Upper lobe of right lung (tissue), 1 donor: ENCODE measurements at regions not wholly inside any gene's neighbourhood (a gene's known extent, or its start where the extent isn't known, plus 50 kb on each side); places are given as distances from the start of the nearest gene placed in this dataset.
A peak's percentile ranks its signal among the peaks of the same experiment; 100 is the strongest.

ENCODE experiments used
- ATAC-seq: fragments of 200-7000 bp; cut with Tn5 transposase; one replicate; pipeline ENCODE4 v1.9.1; 2020; ENCODE audit warnings: mild to moderate bottlenecking, moderate library complexity
- DNase-seq: peaks from one replicate; pipeline ENCODE4 v3.0.0-alpha.2; 2020
- H3K27ac ChIP-seq: fragments of 200-600 bp; one replicate; pipeline ENCODE4 v1.8.0; 2022
- H3K27me3 ChIP-seq: fragments of 200-600 bp; one replicate; pipeline ENCODE4 v1.8.0; 2022; ENCODE audit warnings: mild to moderate bottlenecking
- H3K36me3 ChIP-seq: fragments of 200-600 bp; one replicate; pipeline ENCODE4 v1.8.0; 2022
- H3K4me1 ChIP-seq: fragments of 200-600 bp; one replicate; pipeline ENCODE4 v1.8.0; 2022
- H3K4me3 ChIP-seq: fragments of 200-600 bp; one replicate; pipeline ENCODE4 v1.8.0; 2022; ENCODE audit warnings: mild to moderate bottlenecking
- H3K9me3 ChIP-seq: fragments of 200-600 bp; one replicate; pipeline ENCODE4 v1.8.0; 2022
- intact Hi-C: fragments of 100-400 bp; cut with DNase I; formaldehyde crosslinking; loops from one replicate; pipeline ENCODE4 v1.11.0; 2022
- TF ChIP-seq, protein P1 (sequence below): fragments of 200-600 bp; IDR thresholded peaks from one replicate; pipeline ENCODE4 v1.8.0; 2022; ENCODE audit warnings: antibody characterized with exemption
- donor health status: DM: no; HTN: yes; CAD: no; lungs with severe emphysema.

DNA sequence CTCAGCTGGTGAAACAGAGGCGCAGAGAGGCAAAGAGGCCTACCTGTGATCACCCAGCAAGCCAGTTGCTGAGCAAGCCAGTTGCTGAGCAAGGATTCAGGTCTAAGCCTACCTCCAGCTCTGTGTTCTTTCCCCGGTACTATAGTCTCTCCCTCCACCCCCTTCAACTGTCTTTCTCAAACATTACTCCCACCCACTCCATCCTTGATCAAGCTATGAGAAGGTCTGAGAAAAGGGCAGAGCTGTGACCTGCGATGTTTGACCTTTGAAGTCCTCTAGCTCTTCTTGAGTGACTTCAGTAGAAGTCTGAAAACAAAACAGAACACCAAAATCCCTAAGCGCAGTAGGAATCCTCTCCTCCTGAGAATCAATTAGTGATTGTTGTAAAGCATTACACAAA, 665.2 kb upstream of the ID2 start:
- no peak overlapping the region for H3K4me3 ChIP-seq
- intact Hi-C loops: no loop called here
- H3K27me3 ChIP-seq: no peaks in the 10 kb centered on the region
- no peaks in the 10 kb centered on the region for H3K36me3 ChIP-seq
- ATAC-seq (no peak), DNase-seq (no peak)
- no peaks in the 10 kb centered on the region for H3K9me3 ChIP-seq
- TF ChIP-seq, protein P1, sequence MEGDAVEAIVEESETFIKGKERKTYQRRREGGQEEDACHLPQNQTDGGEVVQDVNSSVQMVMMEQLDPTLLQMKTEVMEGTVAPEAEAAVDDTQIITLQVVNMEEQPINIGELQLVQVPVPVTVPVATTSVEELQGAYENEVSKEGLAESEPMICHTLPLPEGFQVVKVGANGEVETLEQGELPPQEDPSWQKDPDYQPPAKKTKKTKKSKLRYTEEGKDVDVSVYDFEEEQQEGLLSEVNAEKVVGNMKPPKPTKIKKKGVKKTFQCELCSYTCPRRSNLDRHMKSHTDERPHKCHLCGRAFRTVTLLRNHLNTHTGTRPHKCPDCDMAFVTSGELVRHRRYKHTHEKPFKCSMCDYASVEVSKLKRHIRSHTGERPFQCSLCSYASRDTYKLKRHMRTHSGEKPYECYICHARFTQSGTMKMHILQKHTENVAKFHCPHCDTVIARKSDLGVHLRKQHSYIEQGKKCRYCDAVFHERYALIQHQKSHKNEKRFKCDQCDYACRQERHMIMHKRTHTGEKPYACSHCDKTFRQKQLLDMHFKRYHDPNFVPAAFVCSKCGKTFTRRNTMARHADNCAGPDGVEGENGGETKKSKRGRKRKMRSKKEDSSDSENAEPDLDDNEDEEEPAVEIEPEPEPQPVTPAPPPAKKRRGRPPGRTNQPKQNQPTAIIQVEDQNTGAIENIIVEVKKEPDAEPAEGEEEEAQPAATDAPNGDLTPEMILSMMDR: no peak
- H3K4me1 ChIP-seq: no peaks in the 10 kb centered on the region
- no peak overlapping the region for H3K27ac ChIP-seq

DNA sequence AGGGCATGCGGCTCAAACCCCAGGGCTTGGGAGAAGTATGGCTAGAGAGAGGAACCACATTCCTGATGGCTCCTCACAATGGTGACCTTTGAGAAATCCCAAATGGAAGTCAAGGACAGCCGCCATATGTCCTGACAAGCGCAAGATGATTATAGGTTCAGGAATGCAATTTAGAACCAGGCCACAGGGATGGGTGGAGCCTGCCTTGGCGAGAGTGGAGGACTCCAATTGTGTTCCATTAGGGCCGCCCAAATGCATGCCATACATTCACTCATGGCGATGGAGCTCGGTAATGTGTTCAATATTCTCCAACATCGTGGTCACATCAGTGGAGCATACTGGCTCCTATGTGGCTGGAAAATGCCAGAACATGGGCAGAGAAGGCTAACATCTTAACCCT, 662.9 kb upstream of the ID2 start:
- H3K4me1 ChIP-seq: no peaks in the 10 kb centered on the region
- H3K9me3 ChIP-seq: no peaks in the 10 kb centered on the region
- no peaks in the 10 kb centered on the region for H3K36me3 ChIP-seq
- no peak for DNase-seq
- TF ChIP-seq, protein P1: no peak
- intact Hi-C loops: no loop called here
- no peak overlapping the region for H3K27ac ChIP-seq
- H3K4me3 ChIP-seq: no peak overlapping the region
- H3K27me3 ChIP-seq: no peaks in the 10 kb centered on the region
- ATAC-seq: no peak

DNA sequence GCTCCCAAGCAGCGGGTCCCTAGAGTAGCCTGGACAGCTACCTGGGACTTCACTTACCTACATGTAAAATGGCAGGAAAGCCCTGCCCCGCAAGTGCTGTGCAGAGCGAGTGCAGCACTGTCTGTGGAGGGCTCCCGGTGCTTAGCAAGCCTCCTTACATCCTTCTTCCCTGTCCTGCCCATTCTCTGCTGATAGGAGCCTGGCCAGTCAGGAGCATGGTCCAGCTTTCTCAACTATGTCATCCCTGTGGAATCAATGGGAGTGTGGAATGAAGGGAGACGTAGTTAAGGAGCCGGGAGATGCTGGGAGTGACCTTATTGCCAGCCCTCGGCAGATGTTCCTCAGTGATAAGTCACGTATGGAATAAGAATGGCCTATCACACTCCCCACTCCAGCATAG, 661.9 kb upstream of the ID2 start:
- TF ChIP-seq, protein P1: no peak
- Histone ChIP-seq H3K27me3 (no peaks in the 10 kb centered on the region), H3K4me3 (no peak overlapping the region), H3K27ac (no peak overlapping the region), H3K4me1 (no peaks in the 10 kb centered on the region), H3K9me3 (no peaks in the 10 kb centered on the region), H3K36me3 (no peaks in the 10 kb centered on the region)
- ATAC-seq (no peak), DNase-seq (no peak)
- intact Hi-C loops: no loop called here

DNA sequence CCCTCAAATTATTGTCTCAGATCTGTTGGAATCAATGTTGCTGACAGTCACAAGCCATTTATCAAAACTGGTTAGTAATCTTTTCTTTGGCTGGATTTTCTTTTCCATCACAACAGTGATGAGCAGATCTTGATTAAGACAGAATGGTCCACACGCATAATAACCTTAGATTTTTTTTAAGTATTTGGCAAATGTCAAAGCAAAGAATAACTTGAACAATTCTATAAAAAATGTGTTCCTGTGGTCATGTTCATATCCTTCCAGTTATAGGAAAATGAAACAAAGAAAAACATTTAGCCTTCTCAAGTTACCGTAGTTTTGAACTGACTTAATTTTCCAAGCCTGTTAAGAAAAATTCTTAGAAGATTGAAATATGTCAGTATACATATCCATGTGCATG, 659.9 kb upstream of the ID2 start:
- intact Hi-C loops: no loop called here
- no peak for ATAC-seq

DNA sequence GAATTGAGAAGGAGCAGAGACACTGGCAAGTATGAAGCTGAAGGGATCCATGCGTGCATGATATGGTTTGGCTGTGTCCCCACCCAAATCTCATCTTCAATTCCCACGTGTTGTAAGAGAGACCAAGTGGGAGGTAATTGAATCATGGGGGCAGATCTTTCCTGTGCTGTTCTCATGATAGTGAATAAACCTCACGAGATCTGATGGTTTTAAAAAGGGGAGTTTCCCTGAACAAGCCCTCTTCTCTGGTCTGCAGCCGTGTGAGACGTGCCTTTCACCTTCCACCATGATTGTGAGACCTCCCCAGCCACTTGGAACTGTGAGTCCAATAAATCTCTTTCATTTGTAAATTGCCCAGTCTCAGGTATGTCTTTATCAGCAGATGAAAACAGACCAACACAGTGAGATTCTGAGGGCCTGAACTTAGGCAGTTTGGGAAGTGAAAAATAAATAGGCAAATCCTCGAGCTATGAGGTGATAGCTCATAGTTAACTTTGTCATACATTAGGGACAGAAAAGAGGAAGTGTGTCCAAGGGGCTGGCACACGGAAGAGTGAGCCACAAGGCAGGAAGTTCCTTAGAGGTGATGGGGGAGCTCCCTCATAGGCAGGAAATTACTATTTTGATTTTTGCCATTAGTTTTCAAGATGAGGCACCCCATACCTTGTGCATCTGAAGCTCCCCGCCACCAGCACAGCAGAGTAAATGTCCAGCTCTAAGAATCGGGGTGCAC, 658.8 kb upstream of the ID2 start:
- H3K27me3 ChIP-seq: no peaks in the 10 kb centered on the region
- no peaks in the 10 kb centered on the region for H3K36me3 ChIP-seq
- H3K27ac ChIP-seq: no peak overlapping the region
- TF ChIP-seq, protein P1: no peak
- no peaks in the 10 kb centered on the region for H3K4me1 ChIP-seq
- intact Hi-C loops: no loop called here
- H3K9me3 ChIP-seq: no peaks in the 10 kb centered on the region
- no peak for DNase-seq
- no peak overlapping the region for H3K4me3 ChIP-seq
- ATAC-seq: peak; percentile 75

More for the DNA sequence above, 659.9 kb upstream of the ID2 start:
- no peaks in the 10 kb centered on the region for H3K36me3 ChIP-seq
- TF ChIP-seq, protein P1: no peak
- no peak for DNase-seq
- H3K4me1 ChIP-seq: no peaks in the 10 kb centered on the region
- H3K27ac ChIP-seq: no peak overlapping the region
- H3K27me3 ChIP-seq: no peaks in the 10 kb centered on the region
- no peaks in the 10 kb centered on the region for H3K9me3 ChIP-seq
- no peak overlapping the region for H3K4me3 ChIP-seq

DNA sequence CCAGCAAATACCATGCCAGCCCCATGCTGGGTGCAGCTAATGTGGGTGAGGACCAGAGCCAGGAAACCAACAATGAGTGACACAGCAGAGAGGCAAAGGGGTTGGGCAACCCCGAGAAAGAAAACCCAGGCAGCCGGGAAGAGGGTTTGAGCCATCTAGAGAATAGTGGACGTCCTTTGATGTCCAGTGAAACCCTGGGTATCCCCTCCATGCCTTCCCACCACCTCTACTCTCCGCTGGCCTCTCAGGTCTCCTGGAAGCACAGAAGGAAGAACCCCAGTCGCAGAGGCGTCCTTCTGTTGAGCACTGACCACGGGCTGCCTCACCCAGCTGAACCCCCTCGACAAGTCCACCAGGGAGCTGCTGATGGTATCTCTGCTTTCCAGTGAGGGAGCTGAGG, 657.4 kb upstream of the ID2 start:
- no peak overlapping the region for H3K27ac ChIP-seq
- no peak for DNase-seq
- intact Hi-C loops: no loop called here
- H3K4me3 ChIP-seq: no peak overlapping the region
- H3K27me3 ChIP-seq: no peaks in the 10 kb centered on the region
- no peak for ATAC-seq
- H3K9me3 ChIP-seq: no peaks in the 10 kb centered on the region
- TF ChIP-seq, protein P1: no peak
- H3K4me1 ChIP-seq: no peaks in the 10 kb centered on the region
- no peaks in the 10 kb centered on the region for H3K36me3 ChIP-seq
